ENCODE measurements at regions not wholly inside any gene's neighbourhood (a gene's known extent, or its start where the extent isn't known, plus 50 kb on each side); places are given as distances from the start of the nearest gene placed in this dataset.

- H3F3A ChIP-seq (ENCODE audit: low read depth) = no peaks in the 10 kb centered on the region
- H3K79me2 ChIP-seq (ENCODE audit: insufficient read depth, low read length) = no peaks in the 10 kb centered on the region
- H4K20me1 ChIP-seq (ENCODE audit: insufficient read depth, low read length, poor library complexity, severe bottlenecking) = no peaks in the 10 kb centered on the region
- no peak overlapping the region for H3K4me3 ChIP-seq (ENCODE audit: low read length, poor library complexity, severe bottlenecking)
- TF ChIP-seq EZH2phosphoT487 (IDR thresholded peaks at IDR 0.05; ENCODE audit: borderline replicate concordance) (no peak), CTCF (conservative IDR thresholded peaks at IDR 0.05; ENCODE audit: low read length) (no peak)
- no peak overlapping the region for H2AFZ ChIP-seq (ENCODE audit: low read length)
- no peaks in the 10 kb centered on the region for H3K4me1 ChIP-seq (ENCODE audit: insufficient read depth, low read length, poor library complexity, severe bottlenecking)
- H3K36me3 ChIP-seq (ENCODE audit: insufficient read depth, low read length) = no peaks in the 10 kb centered on the region
- H3K4me2 ChIP-seq (ENCODE audit: low read depth, low read length, poor library complexity, severe bottlenecking) = no peak overlapping the region
- no peaks in the 10 kb centered on the region for H3K9me3 ChIP-seq (ENCODE audit: insufficient read depth, low read depth, low read length)
- no peak overlapping the region for H3K9ac ChIP-seq (ENCODE audit: low read depth, low read length, poor library complexity, severe bottlenecking)
- H3K27me3 ChIP-seq (ENCODE audit: insufficient read depth, low read length, poor library complexity, severe bottlenecking) = no peaks in the 10 kb centered on the region
- no peaks in the 10 kb centered on the region for H3K9me2 ChIP-seq (replicated peaks; ENCODE audit: low read depth, low read length)
These were observed 200.6 kb upstream of the PGRMC2 start for GRCh38 chr4:128488055-128488705.

- Histone ChIP-seq H3K4me3 (ENCODE audit: low read length, poor library complexity, severe bottlenecking) (no peak overlapping the region), H2AFZ (ENCODE audit: low read length) (no peak overlapping the region), H3K4me1 (ENCODE audit: insufficient read depth, low read length, poor library complexity, severe bottlenecking) (no peaks in the 10 kb centered on the region), H3K9ac (ENCODE audit: low read depth, low read length, poor library complexity, severe bottlenecking) (no peak overlapping the region), H4K20me1 (ENCODE audit: insufficient read depth, low read length, poor library complexity, severe bottlenecking) (no peaks in the 10 kb centered on the region), H3K36me3 (ENCODE audit: insufficient read depth, low read length) (no peaks in the 10 kb centered on the region), H3K79me2 (ENCODE audit: insufficient read depth, low read length) (no peaks in the 10 kb centered on the region), H3K27me3 (ENCODE audit: insufficient read depth, low read length, poor library complexity, severe bottlenecking) (no peaks in the 10 kb centered on the region), H3K9me2 (replicated peaks; ENCODE audit: low read depth, low read length) (no peaks in the 10 kb centered on the region), H3K4me2 (ENCODE audit: low read depth, low read length, poor library complexity, severe bottlenecking) (no peak overlapping the region), H3K9me3 (ENCODE audit: insufficient read depth, low read depth, low read length) (no peaks in the 10 kb centered on the region), H3F3A (ENCODE audit: low read depth) (no peaks in the 10 kb centered on the region)
- TF ChIP-seq EZH2phosphoT487 (IDR thresholded peaks at IDR 0.05; ENCODE audit: borderline replicate concordance) = no peak
- no peak for TF ChIP-seq CTCF (conservative IDR thresholded peaks at IDR 0.05; ENCODE audit: low read length)
These were observed 197.3 kb upstream of the PGRMC2 start for GRCh38 chr4:128484896-128485295.

- H4K20me1 ChIP-seq (ENCODE audit: insufficient read depth, low read length, poor library complexity, severe bottlenecking) = no peaks in the 10 kb centered on the region
- H3K27me3 ChIP-seq (ENCODE audit: insufficient read depth, low read length, poor library complexity, severe bottlenecking) = no peaks in the 10 kb centered on the region
- no peaks in the 10 kb centered on the region for H3K4me1 ChIP-seq (ENCODE audit: insufficient read depth, low read length, poor library complexity, severe bottlenecking)
- H3K79me2 ChIP-seq (ENCODE audit: insufficient read depth, low read length) = no peaks in the 10 kb centered on the region
- H3F3A ChIP-seq (ENCODE audit: low read depth) = no peaks in the 10 kb centered on the region
- no peaks in the 10 kb centered on the region for H3K36me3 ChIP-seq (ENCODE audit: insufficient read depth, low read length)
- H3K9me3 ChIP-seq (ENCODE audit: insufficient read depth, low read depth, low read length) = no peaks in the 10 kb centered on the region
- no peak overlapping the region for H2AFZ ChIP-seq (ENCODE audit: low read length)
- no peak overlapping the region for H3K9ac ChIP-seq (ENCODE audit: low read depth, low read length, poor library complexity, severe bottlenecking)
- no peak overlapping the region for H3K4me2 ChIP-seq (ENCODE audit: low read depth, low read length, poor library complexity, severe bottlenecking)
- H3K4me3 ChIP-seq (ENCODE audit: low read length, poor library complexity, severe bottlenecking) = no peak overlapping the region
- H3K9me2 ChIP-seq (replicated peaks; ENCODE audit: low read depth, low read length) = no peaks in the 10 kb centered on the region
- TF ChIP-seq CTCF (conservative IDR thresholded peaks at IDR 0.05; ENCODE audit: low read length) (no peak), EZH2phosphoT487 (IDR thresholded peaks at IDR 0.05; ENCODE audit: borderline replicate concordance) (no peak)
These were observed 196.2 kb upstream of the PGRMC2 start for GRCh38 chr4:128483816-128484215.
